GM11168 (cell line): ENCODE measurements at regions not wholly inside any gene's neighbourhood (a gene's known extent, or its start where the extent isn't known, plus 50 kb on each side); places are given as distances from the start of the nearest gene placed in this dataset.

Experiments
- in situ Hi-C: fragments of 300-500 bp; cut with MboI; formaldehyde crosslinking; loops from one replicate; pipeline ENCODE4 v1.12.0; 2022; ENCODE audit warnings: low sequenced_read_pairs; ENCODE audit not compliant: unreplicated experiment

DNA sequence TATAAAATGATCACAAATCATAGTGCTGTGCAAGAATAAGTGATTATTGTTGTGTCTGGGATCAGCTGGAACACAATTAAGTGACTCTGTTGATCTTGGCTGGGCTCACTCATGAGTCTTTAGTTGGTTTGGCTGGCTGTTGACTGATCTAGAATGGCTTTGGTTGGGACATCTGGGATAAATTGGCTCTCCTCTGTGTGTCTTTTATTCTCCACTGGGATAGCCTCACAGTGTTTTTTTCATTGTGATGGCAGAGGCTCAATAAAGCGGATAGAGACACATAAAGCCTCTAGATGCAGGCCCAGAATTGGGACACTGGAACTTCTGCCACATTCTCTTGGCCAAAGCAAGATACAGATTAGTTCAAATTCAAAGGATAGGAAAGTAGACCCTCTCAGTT is 735.6 kb downstream of the PDCD6IP start:
- in situ Hi-C loops = no loop called here

DNA sequence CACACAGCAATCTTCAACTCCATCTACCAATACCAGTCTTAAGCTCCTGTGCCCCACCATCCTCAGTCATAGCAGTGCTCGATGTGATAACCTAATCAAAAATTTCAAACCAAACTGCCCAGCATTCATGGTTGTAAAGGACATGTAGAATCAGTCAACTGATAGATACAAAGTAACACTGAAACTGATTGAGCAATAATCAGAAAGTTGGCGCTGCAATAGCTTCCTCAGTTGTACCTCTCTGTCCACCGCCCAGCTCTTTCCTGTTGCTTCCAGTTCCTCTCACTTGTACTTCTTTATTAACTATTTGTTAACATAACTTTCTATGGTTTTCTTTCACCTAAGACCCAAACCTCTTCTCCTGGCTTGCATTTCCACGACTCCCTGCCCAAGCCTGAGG is 745.7 kb downstream of the PDCD6IP start:
- in situ Hi-C loops = no loop called here

DNA sequence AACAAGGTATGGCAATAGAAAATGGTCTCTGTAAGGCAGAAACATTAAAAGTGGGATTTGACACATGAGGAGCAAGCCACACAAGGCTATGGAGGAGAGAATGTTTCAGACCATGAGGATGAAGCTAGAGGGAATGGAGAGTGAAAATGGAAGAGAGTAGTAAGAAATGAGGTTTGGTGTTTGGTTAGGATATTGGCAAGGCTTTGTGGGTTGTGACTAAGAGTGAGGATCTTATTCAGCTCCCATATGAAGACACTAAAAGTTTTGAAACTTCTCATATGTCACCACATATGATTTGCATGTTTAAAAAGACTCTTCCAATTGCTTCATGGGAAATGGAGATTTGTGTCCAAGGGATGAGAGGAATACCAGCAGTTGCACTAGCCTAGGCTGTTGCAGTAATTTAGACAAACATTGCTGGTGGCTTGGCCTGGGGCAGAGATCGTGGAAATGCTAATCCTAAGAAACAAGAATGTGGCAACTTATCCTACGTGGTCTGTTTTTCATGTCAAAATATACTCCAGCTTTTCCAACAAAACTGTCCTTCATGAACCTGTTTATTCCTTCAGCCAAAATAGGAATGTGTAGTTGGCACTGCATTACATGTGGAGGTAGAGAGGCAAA is 749.0 kb downstream of the PDCD6IP start:
- in situ Hi-C loops = no loop called here

DNA sequence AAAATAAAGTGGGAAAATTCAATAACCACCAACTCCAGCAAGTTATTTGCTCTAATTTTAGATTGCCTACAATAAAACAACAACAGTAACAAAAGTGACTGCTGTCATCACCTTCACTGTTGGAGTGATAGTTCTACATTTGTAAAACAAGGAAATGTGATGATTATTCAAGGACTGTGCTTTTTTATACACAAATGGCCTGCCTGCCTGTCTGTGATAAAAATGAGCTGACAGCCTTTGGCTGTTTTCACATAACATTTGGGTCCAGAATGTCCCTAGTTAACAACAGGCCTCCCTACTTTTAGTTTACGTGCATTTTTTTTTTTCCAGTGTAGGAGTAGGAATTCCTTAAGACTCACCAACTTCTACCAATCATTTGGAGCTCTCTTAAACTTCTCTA is 768.8 kb downstream of the PDCD6IP start:
- in situ Hi-C loops = no loop called here

DNA sequence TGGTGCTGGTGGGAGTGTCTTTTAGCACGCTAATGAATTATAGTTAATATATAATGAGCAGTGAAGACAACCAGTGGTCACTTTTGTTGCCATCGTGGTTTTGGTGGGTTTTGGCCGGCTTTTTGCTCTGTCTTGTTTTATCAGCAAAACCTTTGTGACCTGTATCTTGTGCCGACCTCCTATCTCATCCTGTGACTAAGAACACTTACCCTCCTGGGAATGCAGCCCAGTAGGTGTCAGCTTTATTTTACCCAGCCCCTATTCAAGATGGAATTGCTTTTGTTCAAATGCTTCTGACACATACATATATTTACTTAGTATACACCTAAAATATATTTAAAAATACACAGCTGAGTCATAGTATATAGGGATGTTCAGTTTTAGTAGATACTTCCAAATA is 770.3 kb downstream of the PDCD6IP start:
- in situ Hi-C loops = no loop called here

DNA sequence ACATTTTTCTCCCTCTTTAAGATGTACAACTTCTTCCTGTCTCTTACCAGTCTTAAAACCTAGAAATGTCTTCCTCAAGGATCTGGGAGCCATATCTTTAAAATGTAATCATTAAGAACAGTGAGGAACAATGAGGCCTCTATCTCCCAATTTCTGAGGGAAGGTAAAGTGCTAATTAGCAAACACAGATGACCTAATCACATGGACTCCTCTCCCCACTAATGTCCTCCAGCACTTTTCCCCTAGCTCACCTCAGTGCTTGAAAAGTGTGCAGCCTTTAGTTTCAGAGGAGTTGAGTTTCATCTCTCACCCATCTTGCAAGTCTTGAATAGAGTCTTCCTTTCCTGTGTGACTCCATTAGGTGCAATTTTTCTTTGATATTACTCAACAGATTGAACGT is 771.0 kb downstream of the PDCD6IP start:
- in situ Hi-C loops = no loop called here

DNA sequence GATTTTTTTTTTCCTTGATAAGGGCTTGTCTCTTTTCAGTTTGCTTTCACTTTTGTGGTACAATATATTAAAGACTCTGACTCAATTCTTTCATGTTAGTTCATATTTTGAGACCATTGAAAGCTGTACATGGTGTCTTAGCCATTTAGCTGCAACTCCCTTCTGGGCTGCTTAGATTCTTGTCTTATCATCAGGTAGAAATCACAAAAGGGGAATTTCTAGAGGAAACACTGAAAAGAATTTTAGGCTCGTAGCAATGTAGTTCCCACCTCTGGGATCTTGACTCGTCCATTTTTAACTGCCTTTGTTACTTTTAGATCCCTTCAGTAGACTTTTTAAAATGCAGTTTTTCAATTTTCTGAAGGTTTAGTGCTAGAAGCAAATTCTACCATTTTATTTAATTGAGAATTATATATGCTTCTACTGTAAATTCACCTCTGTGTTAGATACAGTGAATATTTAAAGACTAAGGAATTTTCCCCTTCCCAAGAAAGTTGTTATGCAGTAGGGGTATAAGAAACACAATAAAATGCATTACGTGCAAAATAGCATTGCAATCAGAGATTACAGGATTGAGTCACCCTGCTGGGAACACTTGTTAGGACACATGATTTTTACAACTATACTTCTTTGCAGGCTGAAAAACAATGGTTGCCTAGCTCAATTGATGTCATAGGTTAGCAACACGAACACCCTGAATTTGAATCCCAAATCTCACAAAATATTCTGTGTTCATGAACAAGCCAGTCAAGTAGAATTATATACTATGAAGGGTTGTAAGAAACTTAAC is 772.7 kb downstream of the PDCD6IP start:
- in situ Hi-C loops = no loop called here

DNA sequence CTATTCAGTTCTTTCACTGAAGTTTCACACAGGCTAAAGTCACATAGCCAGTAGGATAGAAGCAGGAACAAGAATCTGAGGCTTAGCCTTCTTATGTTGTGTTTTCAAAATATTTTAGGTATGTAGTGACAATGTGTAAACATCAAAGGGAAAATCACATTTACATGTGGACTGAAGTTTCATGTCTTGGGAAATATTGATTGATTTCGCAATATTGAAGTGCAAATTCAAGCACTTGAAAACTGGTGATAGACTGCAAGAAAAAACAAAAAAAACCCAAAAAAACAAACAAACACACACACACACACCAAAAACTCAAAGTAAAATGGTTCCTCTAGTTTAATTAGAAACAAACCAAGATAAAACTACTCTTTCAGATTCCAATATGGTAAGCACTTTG is 773.3 kb downstream of the PDCD6IP start:
- in situ Hi-C loops = no loop called here

DNA sequence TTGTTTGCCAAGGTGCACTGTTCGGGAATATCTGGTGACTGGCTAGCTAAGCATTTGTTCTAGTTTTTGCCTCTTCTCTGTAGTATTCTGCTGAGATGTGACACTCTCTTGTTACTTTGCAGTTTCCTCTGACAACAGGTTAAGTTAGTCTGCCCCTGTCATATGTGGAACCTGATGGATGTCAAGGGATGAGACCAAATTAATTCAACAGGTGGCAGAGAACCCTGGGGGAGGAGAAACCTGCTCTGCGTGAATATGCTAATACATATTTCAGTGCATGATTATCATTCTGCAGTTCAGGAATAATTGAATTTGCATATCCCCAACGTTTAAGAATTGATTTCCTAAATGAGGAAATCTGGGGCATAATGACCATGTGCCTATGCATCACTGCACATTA is 777.3 kb downstream of the PDCD6IP start:
- in situ Hi-C loops = no loop called here

DNA sequence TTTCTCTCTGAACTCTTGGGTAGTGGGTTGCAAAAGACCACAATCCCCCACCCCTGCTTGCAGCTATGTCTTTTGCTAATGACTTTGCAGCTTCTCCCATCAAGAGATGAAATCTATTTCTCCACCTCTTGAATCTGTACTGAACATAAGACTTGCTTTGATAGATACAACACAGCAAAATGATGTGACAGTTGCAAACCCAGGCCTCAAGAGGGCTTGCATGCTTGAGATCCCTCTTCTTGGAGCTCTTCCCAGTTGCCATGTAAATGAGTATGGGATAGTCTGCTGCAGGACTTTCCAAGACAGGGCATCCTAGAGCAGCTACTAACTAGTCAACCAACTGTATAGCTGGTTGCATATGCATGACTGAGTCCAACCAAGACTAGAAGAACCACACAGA is 783.6 kb downstream of the PDCD6IP start:
- in situ Hi-C loops = no loop called here

DNA sequence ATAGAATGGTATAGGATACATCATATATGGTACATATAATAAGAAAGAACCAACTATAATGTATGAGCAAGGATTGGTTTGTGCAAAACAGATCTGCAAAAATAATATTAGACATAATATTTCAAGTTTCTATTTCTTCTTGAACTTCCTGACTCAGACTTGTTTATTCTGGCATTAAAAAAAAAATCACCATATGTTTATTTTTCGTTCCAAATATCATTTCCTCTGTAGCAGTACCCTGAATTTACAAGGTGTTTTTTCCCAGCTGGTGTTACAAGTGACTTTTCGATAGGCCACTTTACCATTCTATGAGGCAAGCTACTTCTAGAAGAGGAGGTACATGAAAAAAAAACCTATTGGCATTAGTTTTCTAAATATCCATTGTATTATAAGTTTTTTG is 785.0 kb downstream of the PDCD6IP start:
- in situ Hi-C loops = no loop called here

DNA sequence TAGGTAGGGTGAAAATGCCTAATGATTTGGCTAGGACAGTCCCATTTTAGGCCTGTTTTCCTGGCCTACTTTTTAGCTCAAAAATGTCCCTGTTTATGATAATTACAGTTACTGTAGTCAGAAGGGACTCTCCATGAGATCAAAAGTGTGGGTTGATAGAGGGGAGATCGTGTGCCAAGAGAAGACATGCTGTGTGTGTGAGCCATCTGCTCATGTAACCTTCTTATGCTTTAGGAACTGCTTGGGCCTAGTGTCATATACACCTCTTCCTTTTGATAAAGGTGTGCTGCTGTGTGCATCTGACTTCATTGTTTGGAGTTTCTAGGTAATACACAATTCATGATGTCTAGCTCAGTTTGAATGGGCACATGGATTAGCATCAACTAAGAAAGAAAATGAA is 786.5 kb downstream of the PDCD6IP start:
- in situ Hi-C loops = no loop called here

DNA sequence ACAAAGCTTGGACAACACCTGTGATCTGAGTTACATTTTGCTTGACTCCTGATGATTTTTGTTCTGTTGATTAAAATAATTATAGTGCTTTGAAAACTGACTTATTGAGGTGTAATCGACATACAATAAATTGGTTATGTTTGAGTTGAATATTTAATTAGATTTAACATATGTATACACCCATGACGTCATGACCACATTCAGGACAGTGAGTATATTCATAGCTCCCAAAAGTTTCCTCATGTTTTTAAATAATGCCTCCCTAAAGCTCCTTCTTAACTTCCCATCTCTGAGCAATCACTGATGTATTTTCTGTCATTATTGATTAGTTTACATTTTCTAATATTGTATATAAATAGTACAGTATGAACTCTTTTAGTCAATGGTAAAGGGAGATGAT is 801.2 kb downstream of the PDCD6IP start:
- in situ Hi-C loops = no loop called here

DNA sequence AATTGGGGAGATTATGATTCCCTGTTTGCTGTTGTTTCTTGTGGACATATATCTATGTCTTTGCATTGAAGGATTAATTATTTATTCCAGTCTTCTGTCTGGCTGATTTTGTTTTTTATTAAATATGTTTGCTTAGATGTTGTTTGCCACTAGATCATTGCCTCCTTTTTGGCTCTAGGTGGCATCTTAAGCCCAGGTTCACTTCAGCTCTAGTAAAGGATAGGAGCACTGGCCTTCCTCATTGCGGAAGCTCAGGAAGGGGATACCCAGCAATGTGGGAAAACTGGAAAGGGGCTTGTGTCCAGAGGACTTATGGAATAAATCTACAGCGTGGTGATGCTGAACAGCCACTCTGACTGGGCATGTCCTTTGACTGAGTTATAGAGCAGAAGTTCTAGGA is 821.6 kb downstream of the PDCD6IP start:
- in situ Hi-C loops = no loop called here

DNA sequence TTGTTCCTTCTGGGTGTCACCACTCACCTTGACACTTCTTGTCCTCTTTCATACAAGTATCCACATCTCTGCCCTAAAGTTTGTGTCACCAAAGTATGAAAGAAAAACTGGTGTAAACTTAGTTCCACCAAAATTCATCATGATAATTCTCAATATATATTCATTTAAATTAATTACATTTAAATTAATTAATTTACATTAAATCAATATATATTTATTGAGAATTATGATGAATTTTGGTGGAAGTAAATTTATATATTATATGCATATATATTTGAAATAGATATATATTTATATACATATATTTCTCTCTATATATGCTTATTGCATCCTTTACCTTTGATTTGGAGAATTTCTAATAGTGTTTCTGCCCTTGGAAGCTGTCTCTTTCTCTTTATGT is 828.3 kb downstream of the PDCD6IP start:
- in situ Hi-C loops = no loop called here

DNA sequence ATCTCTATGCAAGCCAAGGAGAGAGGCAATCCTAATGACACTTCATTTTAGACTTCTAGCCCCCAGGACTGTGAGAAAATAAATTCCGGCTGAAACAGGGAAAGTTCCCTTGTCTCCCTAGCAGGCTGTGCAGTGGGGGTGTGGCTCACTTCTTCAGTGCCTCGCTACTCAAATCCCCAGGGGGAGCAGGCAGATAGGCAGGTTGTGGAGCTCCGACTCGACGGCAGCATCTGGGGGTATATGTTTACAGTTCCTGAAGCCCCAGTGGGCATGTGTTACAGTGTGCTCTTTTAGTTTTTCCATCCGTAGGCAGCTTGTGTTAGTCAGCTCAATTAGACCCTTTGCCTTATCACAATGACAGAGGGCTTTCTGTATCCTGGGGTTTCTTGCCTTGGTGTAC is 836.5 kb downstream of the PDCD6IP start:
- in situ Hi-C loops = no loop called here

DNA sequence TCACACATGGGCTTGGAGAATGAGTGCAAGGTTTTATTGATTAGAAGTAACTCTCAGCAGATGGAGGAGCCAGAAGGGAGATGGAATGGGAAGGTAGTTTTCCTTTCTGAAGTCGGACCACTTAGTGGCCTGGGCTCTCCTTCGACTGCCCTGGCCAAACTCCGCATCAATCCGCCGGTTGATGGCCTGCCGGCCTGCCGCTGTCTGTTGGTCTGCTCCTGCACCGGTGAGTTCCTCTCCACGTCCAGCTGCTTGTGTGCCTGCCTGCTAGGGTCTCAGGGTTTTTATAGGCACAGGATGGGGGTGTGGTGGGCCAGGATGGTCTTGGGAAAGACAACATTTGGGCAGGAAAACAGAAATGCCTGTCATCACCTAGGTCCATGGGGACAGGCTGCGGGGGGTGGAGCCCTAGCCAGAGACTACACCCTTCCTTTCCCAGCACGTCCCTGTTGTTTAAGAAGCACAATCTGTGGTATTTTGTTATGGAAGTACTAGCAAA is 837.0 kb downstream of the PDCD6IP start:
- in situ Hi-C loops = no loop called here

DNA sequence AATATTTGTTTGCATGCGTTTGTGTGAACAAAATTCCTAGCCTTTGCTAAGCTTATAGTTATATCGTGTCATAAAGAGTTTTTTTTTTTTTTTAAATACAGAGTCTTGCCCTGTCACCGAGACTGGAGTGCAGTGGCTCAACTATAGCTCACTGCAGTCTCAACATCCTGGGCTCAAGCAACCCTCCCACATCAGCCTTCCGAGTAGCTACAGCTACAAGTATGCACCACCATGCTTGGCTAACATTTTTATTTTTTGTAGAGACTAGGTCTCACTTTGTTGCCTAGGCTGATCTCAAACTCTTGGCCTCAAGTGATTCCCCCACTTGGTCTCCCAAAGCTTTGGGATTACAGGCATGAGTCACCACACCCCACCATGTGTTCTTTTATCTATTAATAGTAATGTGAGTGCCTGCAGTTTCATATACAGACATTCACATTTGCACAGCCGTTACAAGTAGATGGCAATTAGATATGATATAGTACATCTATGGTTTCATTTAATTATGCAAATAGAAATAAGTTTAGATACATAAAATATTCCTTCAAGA is 848.6 kb downstream of the PDCD6IP start:
- in situ Hi-C loops = no loop called here

DNA sequence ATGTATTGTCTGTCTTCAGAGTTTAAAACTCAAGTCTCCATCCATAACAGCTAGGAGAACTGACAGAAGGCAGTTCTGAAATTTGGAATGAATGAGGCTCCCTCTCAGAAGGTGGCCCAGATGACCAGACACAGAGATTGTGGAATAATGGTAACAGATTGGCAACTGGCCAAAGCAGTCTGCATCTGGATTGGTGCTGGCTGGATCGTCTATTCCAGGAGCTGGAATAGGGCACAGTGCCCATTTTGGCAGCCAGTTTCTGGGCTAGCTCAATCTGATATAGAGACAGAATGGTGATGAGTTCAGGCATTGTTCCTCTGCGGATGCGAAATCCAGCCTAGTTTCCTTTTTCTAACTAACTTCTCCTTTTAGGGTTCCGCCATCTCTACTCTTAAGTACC is 851.7 kb downstream of the PDCD6IP start:
- in situ Hi-C loops = no loop called here

DNA sequence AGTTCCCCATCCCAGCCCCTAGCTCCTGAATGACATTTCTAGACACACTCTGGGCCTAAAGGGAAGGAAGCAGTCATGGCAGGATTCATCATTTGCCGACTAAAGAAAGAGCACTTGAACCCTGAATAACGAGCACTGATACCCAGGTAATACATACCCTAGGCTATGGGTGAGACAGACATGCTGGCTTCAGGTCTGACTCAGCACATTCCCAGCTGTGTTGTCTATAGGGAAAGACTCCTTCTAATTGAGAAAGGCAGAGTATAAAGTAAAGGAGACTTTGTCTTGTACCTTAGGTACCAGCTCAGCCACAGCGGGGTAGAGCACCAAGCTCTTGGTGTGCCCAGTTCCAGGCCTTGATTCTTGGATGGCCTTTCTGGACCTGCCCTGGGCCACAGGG is 870.5 kb downstream of the PDCD6IP start:
- in situ Hi-C loops = no loop called here

DNA sequence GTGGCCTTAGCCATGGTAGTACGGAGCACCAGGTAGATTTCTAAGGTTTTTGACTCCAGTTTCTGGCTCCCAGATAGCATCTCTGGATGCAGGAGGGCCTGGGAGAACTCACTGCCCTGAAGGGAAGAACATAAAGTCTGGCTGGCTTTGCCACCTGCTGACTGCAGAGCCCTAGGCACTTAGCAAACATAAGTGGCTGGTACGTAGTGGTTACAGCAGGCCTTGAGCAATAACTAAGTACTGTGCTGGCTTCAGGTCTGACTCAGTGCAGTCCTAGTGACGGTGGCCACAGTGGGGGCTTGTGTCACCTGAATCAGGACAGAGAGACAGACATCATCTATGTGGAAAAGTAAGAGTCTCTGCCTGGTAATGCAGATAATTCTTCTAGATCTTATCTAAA is 871.1 kb downstream of the PDCD6IP start:
- in situ Hi-C loops = no loop called here
